ENCODE measurements at regions not wholly inside any gene's neighbourhood (a gene's known extent, or its start where the extent isn't known, plus 50 kb on each side); places are given as distances from the start of the nearest gene placed in this dataset.

- POLR2A ChIA-PET, result no interaction called here
- H3K9me3 Mint-ChIP-seq, result peaks cover 0 to 4% (median 3%) of the 10 kb centered on the region in 5 donors
- H3K36me3 Mint-ChIP-seq, result no peaks in the 10 kb centered on the region
- Histone ChIP-seq H3K27ac (ENCODE audit: low read depth, low read length) (no peak overlapping the region), H3K9me3 (ENCODE audit: low read length) (no peaks in the 10 kb centered on the region), H3K27me3 (ENCODE audit: insufficient read depth, low read length, poor library complexity, severe bottlenecking) (no peaks in the 10 kb centered on the region), H3K4me1 (ENCODE audit: insufficient read depth, low read length) (no peaks in the 10 kb centered on the region), H3K4me3 (ENCODE audit: low read length) (no peak overlapping the region), H3K36me3 (ENCODE audit: insufficient read depth, low read length) (no peaks in the 10 kb centered on the region)
- no peaks in the 10 kb centered on the region for H3K4me1 Mint-ChIP-seq
- no peak overlapping the region for H3K27ac Mint-ChIP-seq
- CTCF ChIA-PET, result no interaction called here
- no peak overlapping the region for H3K4me3 Mint-ChIP-seq
- H3K27me3 Mint-ChIP-seq, result peaks cover 7 to 49% of the 10 kb centered on the region in 2 donors
- no peak for DNase-seq
Measured at GRCh38 chr2:67986258-67986657, 76.5 kb downstream of the C1D start.
